IMR-90 (cell line): ENCODE measurements at regions not wholly inside any gene's neighbourhood (a gene's known extent, or its start where the extent isn't known, plus 50 kb on each side); places are given as distances from the start of the nearest gene placed in this dataset.

Experiments used
- ATAC-seq: fragments of 200-7000 bp; cut with Tn5 transposase; 2 replicates; pipeline ENCODE4 v1.9.1; 2020; ENCODE audit warnings: low read depth, mild to moderate bottlenecking, moderate library complexity
- BruUV-seq: library from RNA; stranded (reverse); fragments of 400-500 nt; replicated peaks from 2 replicates; lab custom pipeline; 2021; lab: Mats Ljungman, UMichigan
- CTCF ChIA-PET: fragments of 300-600 bp; formaldehyde crosslinking; extraction: SDS; loops from one replicate; lab custom pipeline; 2021; ENCODE audit warnings: antibody characterized with exemption; lab: Yijun Ruan, JAX
- POLR2A ChIA-PET: fragments of 300-600 bp; sonication (Branson Sonifier 250); formaldehyde crosslinking; loops from one replicate; lab custom pipeline; 2022; ENCODE audit warnings: antibody characterized with exemption; ENCODE audit not compliant: unreplicated experiment; lab: Charles Lee
- DNase-seq: peaks from one replicate; pipeline ENCODE4 v3.0.0; 2013
- H2AFZ ChIP-seq: replicated peaks from 2 replicates; pipeline ENCODE3; 2013; ENCODE audit warnings: low read length, mild to moderate bottlenecking; ENCODE audit not compliant: poor library complexity
- H2AK5ac ChIP-seq: 2 replicates; pipeline ENCODE4 v1.6.1; 2013; ENCODE audit warnings: low read depth, low read length, inconsistent platforms
- H2AK9ac ChIP-seq: replicated peaks from 2 replicates; pipeline ENCODE3; 2013; ENCODE audit warnings: mild to moderate bottlenecking, low read depth, low read length, moderate library complexity; ENCODE audit not compliant: poor library complexity
- H2BK120ac ChIP-seq: 2 replicates; pipeline ENCODE4 v1.6.1; 2013; ENCODE audit warnings: low read depth, low read length, inconsistent platforms
- H2BK15ac ChIP-seq: 3 replicates; pipeline ENCODE4 v1.6.1; 2013; ENCODE audit warnings: low read depth, low read length, inconsistent platforms
- H2BK20ac ChIP-seq: 2 replicates; pipeline ENCODE4 v1.6.1; 2013; ENCODE audit warnings: low read depth, mild to moderate bottlenecking, inconsistent platforms, low read length, moderate library complexity
- H2BK5ac ChIP-seq: 2 replicates; pipeline ENCODE4 v1.6.1; 2013; ENCODE audit warnings: mild to moderate bottlenecking, low read depth, low read length, inconsistent platforms; ENCODE audit not compliant: poor library complexity, severe bottlenecking
- H3K14ac ChIP-seq: replicated peaks from 2 replicates; pipeline ENCODE4 v1.6.1; 2013; ENCODE audit warnings: low read depth, low read length, inconsistent platforms
- H3K18ac ChIP-seq: 2 replicates; pipeline ENCODE4 v1.6.1; 2013; ENCODE audit warnings: low read depth, low read length, control low read depth
- H3K23ac ChIP-seq: 2 replicates; pipeline ENCODE4 v1.6.1; 2013; ENCODE audit warnings: low read depth, low read length, inconsistent platforms
- H3K27ac ChIP-seq: 2 replicates; pipeline ENCODE4 v1.5.1; 2013; ENCODE audit warnings: mild to moderate bottlenecking, control low read depth, low read length; ENCODE audit not compliant: insufficient read depth
- H3K27me3 ChIP-seq: 2 replicates; pipeline ENCODE4 v1.6.1; 2013; ENCODE audit warnings: low read length; ENCODE audit not compliant: control insufficient read depth, insufficient read depth
- H3K36me3 ChIP-seq: 2 replicates; pipeline ENCODE4 v1.6.1; 2013; ENCODE audit warnings: low read length, mixed read lengths; ENCODE audit not compliant: control insufficient read depth, insufficient read depth
- H3K4ac ChIP-seq: 2 replicates; pipeline ENCODE4 v1.6.1; 2013; ENCODE audit warnings: low read depth, low read length, inconsistent platforms
- H3K4me1 ChIP-seq: 2 replicates; pipeline ENCODE4 v1.6.1; 2013; ENCODE audit warnings: low read length, mixed read lengths; ENCODE audit not compliant: control insufficient read depth, insufficient read depth
- H3K4me2 ChIP-seq: 2 replicates; pipeline ENCODE4 v1.6.1; 2013; ENCODE audit warnings: low read depth, mild to moderate bottlenecking, control low read depth, low read length, moderate library complexity
- H3K4me3 ChIP-seq: 2 replicates; pipeline ENCODE4 v1.5.1; 2013; ENCODE audit warnings: low read depth, mild to moderate bottlenecking, control low read depth, low read length, moderate library complexity; ENCODE audit not compliant: insufficient read depth
- H3K56ac ChIP-seq: 2 replicates; pipeline ENCODE4 v1.6.1; 2013; ENCODE audit warnings: low read length, inconsistent platforms; ENCODE audit not compliant: insufficient read depth; ENCODE audit errors: extremely low read depth
- H3K79me1 ChIP-seq, 2 experiments: 2 replicates each; pipeline ENCODE4 v1.6.1; 2013; ENCODE audit warnings: low read length in 2 of 2, inconsistent platforms in 1 of 2, low read depth in 1 of 2
- H3K9ac ChIP-seq: 2 replicates; pipeline ENCODE4 v1.6.1; 2013; ENCODE audit warnings: low read depth, low read length, control low read depth
- H3K9me1 ChIP-seq: 2 replicates; pipeline ENCODE4 v1.6.1; 2013; ENCODE audit warnings: low read length, inconsistent platforms; ENCODE audit not compliant: insufficient read depth
- H3K9me3 ChIP-seq: 2 replicates; pipeline ENCODE4 v1.6.1; 2013; ENCODE audit warnings: low read length; ENCODE audit not compliant: control insufficient read depth, insufficient read depth
- H4K20me1 ChIP-seq: 2 replicates; pipeline ENCODE4 v1.6.1; 2013; ENCODE audit warnings: low read length, inconsistent platforms; ENCODE audit not compliant: insufficient read depth
- H4K5ac ChIP-seq: 2 replicates; pipeline ENCODE4 v1.6.1; 2013; ENCODE audit warnings: mild to moderate bottlenecking, low read depth, low read length, control low read depth
- H4K8ac ChIP-seq, 2 experiments: 2 replicates each; pipeline ENCODE4 v1.6.1; 2013; ENCODE audit warnings: low read depth in 2 of 2, low read length in 2 of 2, control low read depth in 1 of 2, inconsistent platforms in 1 of 2
- H4K91ac ChIP-seq: 2 replicates; pipeline ENCODE4 v1.6.1; 2013; ENCODE audit warnings: low read depth, low read length, inconsistent platforms; ENCODE audit not compliant: insufficient read depth
- BHLHE40 ChIP-seq: fragments of 150-350 bp; IDR thresholded peaks from 2 replicates; pipeline ENCODE4 v1.6.1; 2016; ENCODE audit warnings: mild to moderate bottlenecking, low read depth, low read length
- CEBPB ChIP-seq: IDR thresholded peaks from 2 replicates; pipeline ENCODE4 v1.6.1; 2012; ENCODE audit warnings: low read depth, low read length, improper control_type of control experiment
- CHD1 ChIP-seq: IDR thresholded peaks from 2 replicates; pipeline ENCODE4 v1.6.1; 2012; ENCODE audit warnings: low read depth, low read length, improper control_type of control experiment
- CTCF ChIP-seq: conservative IDR thresholded peaks from 2 replicates; pipeline ENCODE4 v1.5.1; 2012; ENCODE audit warnings: mild to moderate bottlenecking, low read depth, low read length, improper control_type of control experiment
- ELK1 ChIP-seq: fragments of 150-350 bp; IDR thresholded peaks from 2 replicates; pipeline ENCODE4 v1.6.1; 2016; ENCODE audit warnings: low read depth, mild to moderate bottlenecking, low read length, moderate library complexity, borderline replicate concordance
- FOS ChIP-seq: fragments of 150-350 bp; IDR thresholded peaks from 2 replicates; pipeline ENCODE4 v1.6.1; 2016; ENCODE audit warnings: low read depth, low read length
- MAFK ChIP-seq: IDR thresholded peaks from 2 replicates; pipeline ENCODE4 v1.6.1; 2012; ENCODE audit warnings: low read depth, low read length, improper control_type of control experiment
- MAZ ChIP-seq: IDR thresholded peaks from 2 replicates; pipeline ENCODE4 v1.6.1; 2012; ENCODE audit warnings: low read depth, mild to moderate bottlenecking, low read length, improper control_type of control experiment, moderate library complexity, borderline replicate concordance
- MXI1 ChIP-seq: IDR thresholded peaks from 2 replicates; pipeline ENCODE4 v1.6.1; 2012; ENCODE audit warnings: low read depth, mild to moderate bottlenecking, low read length, moderate library complexity, borderline replicate concordance
- NFE2L2 ChIP-seq: fragments of 150-350 bp; IDR thresholded peaks from 2 replicates; pipeline ENCODE4 v1.6.1; 2016; ENCODE audit warnings: low read depth, mild to moderate bottlenecking, low read length
- POLR2A ChIP-seq: IDR thresholded peaks from 2 replicates; pipeline ENCODE4 v1.6.1; 2012; ENCODE audit warnings: mild to moderate bottlenecking, low read depth, low read length
- RAD21 ChIP-seq: IDR thresholded peaks from 2 replicates; pipeline ENCODE4 v1.6.1; 2012; ENCODE audit warnings: low read length, improper control_type of control experiment
- RCOR1 ChIP-seq: IDR thresholded peaks from 2 replicates; pipeline ENCODE4 v1.6.1; 2012; ENCODE audit warnings: mild to moderate bottlenecking, low read length, improper control_type of control experiment; ENCODE audit not compliant: insufficient replicate concordance
- RFX5 ChIP-seq: IDR thresholded peaks from 2 replicates; pipeline ENCODE4 v1.8.0; 2012; ENCODE audit warnings: low read depth, mild to moderate bottlenecking, low read length, moderate library complexity
- SMC3 ChIP-seq: fragments of 150-350 bp; IDR thresholded peaks from 2 replicates; pipeline ENCODE4 v1.6.1; 2016; ENCODE audit warnings: low read depth, mild to moderate bottlenecking, antibody characterized with exemption, low read length, moderate library complexity
- WGBS, 2 experiments: methylation state at CpG; one replicate each; pipeline versions ENCODE4 v1.1.5 to v1.1.7; 2013; ENCODE audit warnings: missing lambda C conversion rate in 2 of 2; ENCODE audit not compliant: insufficient read length in 1 of 2; ENCODE audit errors: extremely low coverage in 2 of 2; 5-methylcytosine and 5-hydroxymethylcytosine counted together
- dilution Hi-C: fragments of 300-500 bp; cut with HindIII; formaldehyde crosslinking; loops from one replicate; pipeline ENCODE4 v1.14.3; 2018; ENCODE audit warnings: low sequenced_read_pairs; ENCODE audit not compliant: unreplicated experiment
- in situ Hi-C: fragments of 300-500 bp; cut with MboI; formaldehyde crosslinking; loops from 3 replicates; pipeline ENCODE4 v1.14.3; 2019; ENCODE audit warnings: low sequenced_read_pairs, inconsistent platforms, mixed read lengths
- intact Hi-C: fragments of 100-400 bp; cut with micrococcal nuclease; formaldehyde crosslinking; loops from 2 replicates; pipeline ENCODE4 v1.10.0; 2022
- TF ChIP-seq, protein P1 (sequence below): fragments of 150-350 bp; IDR thresholded peaks from 2 replicates; pipeline ENCODE4 v1.6.1; 2017; ENCODE audit warnings: mild to moderate bottlenecking, antibody characterized with exemption, low read length, low read depth

GRCh38 chr3:99425930-99426329 is 212.5 kb upstream of the COL8A1 start:
- Histone ChIP-seq H4K91ac (no peak overlapping the region), H3K4ac (no peak overlapping the region), H2BK120ac (no peak overlapping the region), H3K4me1 (no peaks in the 10 kb centered on the region), H3K9me3 (no peaks in the 10 kb centered on the region), H3K4me3 (no peak overlapping the region), H2BK20ac (no peak overlapping the region), H2AK9ac (no peak overlapping the region), H3K56ac (no peak overlapping the region), H4K5ac (no peak overlapping the region), H3K27ac (no peak overlapping the region), H3K4me2 (no peak overlapping the region), H3K27me3 (no peaks in the 10 kb centered on the region), H2BK5ac (no peak overlapping the region), H3K9ac (no peak overlapping the region), H3K36me3 (no peaks in the 10 kb centered on the region), H3K79me1 (no peaks in the 10 kb centered on the region), H2AK5ac (no peak overlapping the region), H3K23ac (no peak overlapping the region), H3K18ac (no peak overlapping the region), H3K14ac (no peak overlapping the region), H2BK15ac (no peak overlapping the region; the same call in 2 of the 3 replicates), H3K9me1 (no peaks in the 10 kb centered on the region), H4K8ac (no peak overlapping the region), H2AFZ (no peak overlapping the region), H4K20me1 (no peaks in the 10 kb centered on the region)
- intact Hi-C loops (no loop called here), in situ Hi-C loops (no loop called here), dilution Hi-C loops (no loop called here)
- TF ChIP-seq SMC3: no peak
- TF ChIP-seq CHD1: no peak
- TF ChIP-seq CTCF: no peak
- no peak for TF ChIP-seq NFE2L2
- no peak for TF ChIP-seq POLR2A
- no peak for TF ChIP-seq MAFK
- no peak for TF ChIP-seq FOS
- TF ChIP-seq, protein P1, sequence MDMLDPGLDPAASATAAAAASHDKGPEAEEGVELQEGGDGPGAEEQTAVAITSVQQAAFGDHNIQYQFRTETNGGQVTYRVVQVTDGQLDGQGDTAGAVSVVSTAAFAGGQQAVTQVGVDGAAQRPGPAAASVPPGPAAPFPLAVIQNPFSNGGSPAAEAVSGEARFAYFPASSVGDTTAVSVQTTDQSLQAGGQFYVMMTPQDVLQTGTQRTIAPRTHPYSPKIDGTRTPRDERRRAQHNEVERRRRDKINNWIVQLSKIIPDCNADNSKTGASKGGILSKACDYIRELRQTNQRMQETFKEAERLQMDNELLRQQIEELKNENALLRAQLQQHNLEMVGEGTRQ: no peak
- TF ChIP-seq RCOR1: no peak
- TF ChIP-seq CEBPB: no peak
- no peak for TF ChIP-seq MXI1
- no peak for TF ChIP-seq MAZ
- TF ChIP-seq RAD21: no peak
- TF ChIP-seq ELK1: no peak
- TF ChIP-seq RFX5: no peak
- TF ChIP-seq BHLHE40: no peak
- ATAC-seq (peak; percentile 32; the same call in 1 of the 2 replicates), DNase-seq (no peak)
- WGBS, 2 experiments: no CpG with 5 or more reads among the region's 2 CpGs
- CTCF ChIA-PET: no interaction called here
- POLR2A ChIA-PET: no interaction called here
- no TSS peak for BruUV-seq
